ENCODE measurements at regions not wholly inside any gene's neighbourhood (a gene's known extent, or its start where the extent isn't known, plus 50 kb on each side); places are given as distances from the start of the nearest gene placed in this dataset.
"Not testable (repeated sequence)": the region's sequence is repeated elsewhere in the genome, so short reads cannot be mapped to it uniquely, and the experiment has no call there.

DNA sequence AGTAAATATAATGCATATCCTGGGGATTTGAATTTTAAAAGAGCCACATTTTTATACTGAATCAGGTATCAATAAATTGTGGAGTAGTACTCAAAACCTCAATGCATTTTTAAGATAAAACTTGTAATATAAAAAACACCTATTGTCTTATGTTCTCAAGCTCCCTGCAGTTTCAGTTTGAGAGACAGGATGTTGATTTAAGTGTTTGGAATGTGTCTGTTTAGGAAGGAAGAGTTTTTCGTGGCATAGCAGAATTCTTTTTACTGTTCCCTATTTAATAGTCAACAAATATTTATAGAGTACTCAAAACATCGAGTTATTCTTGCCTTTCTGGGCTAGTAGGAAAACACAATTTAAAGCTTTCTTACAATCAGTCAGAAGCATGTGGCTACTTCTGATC lies 146.1 kb upstream of the BCHE start:
- Histone ChIP-seq H2AFZ (no peak overlapping the region), H3K27ac (no peak overlapping the region)

DNA sequence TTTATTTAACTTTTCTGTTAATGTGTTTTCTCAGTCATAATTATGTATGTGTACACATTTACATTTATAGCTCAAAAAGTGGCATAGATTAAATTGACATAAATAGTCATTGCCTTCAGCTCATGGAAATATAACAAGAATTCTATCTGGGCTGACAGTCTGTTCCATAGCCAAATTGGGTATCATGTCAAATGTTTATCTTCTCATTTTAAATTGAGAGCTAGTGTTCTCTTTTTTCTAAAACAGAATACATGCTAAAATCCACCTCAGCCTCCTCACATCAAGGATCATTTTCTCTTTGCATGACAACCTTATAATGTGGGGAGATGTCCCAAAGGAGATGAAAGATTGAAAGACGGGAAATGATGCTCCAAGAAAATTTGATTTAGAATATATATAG lies 144.1 kb upstream of the BCHE start:
- Histone ChIP-seq H4K20me1 (ENCODE audit: insufficient read depth) (no peaks in the 10 kb centered on the region), H2AFZ (no peak overlapping the region), H3K9me3 (ENCODE audit: low read depth) (no peaks in the 10 kb centered on the region), H3K4me1 (ENCODE audit: insufficient read depth) (no peaks in the 10 kb centered on the region), H3K9ac (no peak overlapping the region), H3K4me2 (ENCODE audit: unreplicated experiment) (no peak overlapping the region), H3K27ac (no peak overlapping the region), H3F3A (ENCODE audit: insufficient read depth) (no peaks in the 10 kb centered on the region), H3K79me2 (ENCODE audit: insufficient read depth) (no peaks in the 10 kb centered on the region), H3K4me3 (no peak overlapping the region), H3K36me3 (ENCODE audit: low read depth) (no peaks in the 10 kb centered on the region), H3K27me3 (replicated peaks; ENCODE audit: insufficient read depth) (no peaks in the 10 kb centered on the region), H3K9me2 (ENCODE audit: insufficient read depth) (no peaks in the 10 kb centered on the region)
- in situ Hi-C loops (cut with MboI), result no loop called here
- DNase-seq, result no peak
- 31 to 33% methylated on average over 1 of the region's 1 CpG for WGBS, 2 experiments (ENCODE audit: low coverage in 1 of 2, low lambda C conversion rate in 2 of 2, missing lambda C conversion rate in 2 of 2)
- TF ChIP-seq EZH2 (IDR thresholded peaks at IDR 0.05; ENCODE audit: insufficient read depth, poor library complexity, severe bottlenecking) (no peak), EZH2phosphoT487 (IDR thresholded peaks at IDR 0.05; ENCODE audit: insufficient read depth, low read depth) (no peak)

More for the DNA sequence above, 146.1 kb upstream of the BCHE start:
- TF ChIP-seq EZH2 (IDR thresholded peaks at IDR 0.05; ENCODE audit: insufficient read depth, poor library complexity, severe bottlenecking) (no peak), EZH2phosphoT487 (IDR thresholded peaks at IDR 0.05; ENCODE audit: insufficient read depth, low read depth) (no peak)
- DNase-seq, result no peak
- H3K27me3 ChIP-seq (replicated peaks; ENCODE audit: insufficient read depth), result no peaks in the 10 kb centered on the region
- in situ Hi-C loops (cut with MboI), result no loop called here
- H3K9me3 ChIP-seq (ENCODE audit: low read depth), result no peaks in the 10 kb centered on the region
- H3K9ac ChIP-seq, result no peak overlapping the region
- no peaks in the 10 kb centered on the region for H4K20me1 ChIP-seq (ENCODE audit: insufficient read depth)
- H3K4me1 ChIP-seq (ENCODE audit: insufficient read depth), result no peaks in the 10 kb centered on the region
- H3K79me2 ChIP-seq (ENCODE audit: insufficient read depth), result no peaks in the 10 kb centered on the region
- no peak overlapping the region for H3K4me2 ChIP-seq (ENCODE audit: unreplicated experiment)
- H3K36me3 ChIP-seq (ENCODE audit: low read depth), result no peaks in the 10 kb centered on the region
- WGBS, 2 experiments (ENCODE audit: low coverage in 1 of 2, low lambda C conversion rate in 2 of 2, missing lambda C conversion rate in 2 of 2), result 0% methylated on average over 2 of the region's 2 CpGs
- H3F3A ChIP-seq (ENCODE audit: insufficient read depth), result no peaks in the 10 kb centered on the region
- no peaks in the 10 kb centered on the region for H3K9me2 ChIP-seq (ENCODE audit: insufficient read depth)
- no peak overlapping the region for H3K4me3 ChIP-seq

DNA sequence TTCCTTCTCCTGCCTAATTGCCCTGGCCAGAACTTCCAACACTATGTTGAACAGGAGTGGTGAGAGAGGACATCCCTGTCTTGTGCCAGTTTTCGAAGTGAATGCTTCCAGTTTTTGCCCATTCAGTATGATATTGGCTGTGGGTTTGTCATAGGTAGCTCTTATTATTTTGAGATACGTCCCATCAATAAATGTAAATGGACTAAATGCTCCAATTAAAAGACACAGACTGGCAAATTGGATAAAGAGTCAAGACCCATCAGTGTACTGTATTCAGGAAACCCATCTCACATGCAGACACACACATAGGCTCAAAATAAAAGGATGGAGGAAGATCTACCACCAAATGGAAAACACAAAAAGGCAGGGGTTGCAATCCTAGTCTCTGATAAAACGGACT lies 123.6 kb upstream of the BCHE start:
- H3K36me3 ChIP-seq (ENCODE audit: low read depth); H4K20me1 ChIP-seq (ENCODE audit: insufficient read depth); H3K9ac ChIP-seq; H3K9me3 ChIP-seq (ENCODE audit: low read depth); H3F3A ChIP-seq (ENCODE audit: insufficient read depth); H3K4me3 ChIP-seq; H2AFZ ChIP-seq; H3K9me2 ChIP-seq (ENCODE audit: insufficient read depth); H3K79me2 ChIP-seq (ENCODE audit: insufficient read depth); H3K4me1 ChIP-seq (ENCODE audit: insufficient read depth); H3K27me3 ChIP-seq (replicated peaks; ENCODE audit: insufficient read depth); H3K27ac ChIP-seq; in situ Hi-C loops (cut with MboI); DNase-seq; H3K4me2 ChIP-seq (ENCODE audit: unreplicated experiment): not testable (repeated sequence)
- 6 to 9% methylated on average over 3 of the region's 3 CpGs for WGBS, 2 experiments (ENCODE audit: low coverage in 1 of 2, low lambda C conversion rate in 2 of 2, missing lambda C conversion rate in 2 of 2)

DNA sequence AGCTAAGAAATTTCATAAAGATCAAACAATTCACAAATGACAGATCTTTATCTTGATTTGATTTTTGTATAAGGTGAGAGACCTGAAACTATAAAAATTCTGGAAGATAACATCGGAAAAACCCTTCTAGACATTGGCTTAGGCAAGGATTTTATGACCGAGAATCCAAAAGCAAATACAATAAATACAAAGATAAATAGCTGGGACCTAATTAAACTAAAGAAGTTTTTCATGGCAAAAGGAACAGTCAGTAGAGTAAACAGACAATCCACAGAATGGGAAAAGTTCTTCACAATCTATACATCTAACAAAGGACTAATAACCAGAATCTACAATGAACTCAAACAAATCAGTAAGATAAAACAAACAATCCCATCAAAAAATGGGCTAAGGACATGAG lies 116.9 kb upstream of the BCHE start:
- 34 to 37% methylated on average over 2 of the region's 2 CpGs for WGBS, 2 experiments (ENCODE audit: low coverage in 1 of 2, low lambda C conversion rate in 2 of 2, missing lambda C conversion rate in 2 of 2)
- Histone ChIP-seq H3K79me2 (ENCODE audit: insufficient read depth) (no peaks in the 10 kb centered on the region), H3K4me2 (ENCODE audit: unreplicated experiment) (no peak overlapping the region), H3K27ac (no peak overlapping the region), H3K36me3 (ENCODE audit: low read depth) (no peaks in the 10 kb centered on the region), H3K9me2 (ENCODE audit: insufficient read depth) (no peaks in the 10 kb centered on the region), H3K27me3 (replicated peaks; ENCODE audit: insufficient read depth) (no peaks in the 10 kb centered on the region), H3K4me3 (no peak overlapping the region), H3K9me3 (ENCODE audit: low read depth) (no peaks in the 10 kb centered on the region), H3K9ac (no peak overlapping the region), H4K20me1 (ENCODE audit: insufficient read depth) (no peaks in the 10 kb centered on the region), H2AFZ (no peak overlapping the region), H3K4me1 (ENCODE audit: insufficient read depth) (no peaks in the 10 kb centered on the region), H3F3A (ENCODE audit: insufficient read depth) (no peaks in the 10 kb centered on the region)
- TF ChIP-seq EZH2 (IDR thresholded peaks at IDR 0.05; ENCODE audit: insufficient read depth, poor library complexity, severe bottlenecking) (no peak), EZH2phosphoT487 (IDR thresholded peaks at IDR 0.05; ENCODE audit: insufficient read depth, low read depth) (no peak)
- in situ Hi-C loops (cut with MboI), result no loop called here
- DNase-seq, result no peak

DNA sequence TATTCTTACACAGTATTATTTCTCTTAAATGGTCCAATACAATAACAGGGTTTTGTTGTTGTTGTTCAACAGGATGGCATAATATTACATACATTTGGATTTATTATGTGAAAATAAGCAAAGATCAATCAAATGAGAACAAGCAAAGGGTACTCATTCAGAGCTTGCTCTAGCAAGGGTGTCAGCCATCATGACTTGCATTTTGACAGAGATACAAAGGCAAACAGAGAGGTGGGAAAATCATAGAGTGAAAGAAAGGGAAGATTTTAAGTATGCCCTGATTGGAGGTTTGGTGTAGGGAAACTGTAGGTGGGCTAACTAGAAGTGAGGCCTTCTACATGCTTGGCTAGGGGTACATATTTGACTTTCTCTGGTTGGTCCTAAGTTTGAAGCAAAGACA lies 109.1 kb upstream of the BCHE start:
- Histone ChIP-seq H3K4me2 (ENCODE audit: unreplicated experiment) (no peak overlapping the region), H3K9me2 (ENCODE audit: insufficient read depth) (no peaks in the 10 kb centered on the region), H3K27ac (no peak overlapping the region), H2AFZ (no peak overlapping the region), H3K9me3 (ENCODE audit: low read depth) (no peaks in the 10 kb centered on the region), H3K27me3 (replicated peaks; ENCODE audit: insufficient read depth) (no peaks in the 10 kb centered on the region), H3K4me3 (no peak overlapping the region), H3K9ac (no peak overlapping the region), H3K36me3 (ENCODE audit: low read depth) (no peaks in the 10 kb centered on the region), H3K79me2 (ENCODE audit: insufficient read depth) (no peaks in the 10 kb centered on the region), H4K20me1 (ENCODE audit: insufficient read depth) (no peaks in the 10 kb centered on the region), H3K4me1 (ENCODE audit: insufficient read depth) (no peaks in the 10 kb centered on the region), H3F3A (ENCODE audit: insufficient read depth) (no peaks in the 10 kb centered on the region)
- no peak for DNase-seq
- in situ Hi-C loops (cut with MboI), result no loop called here
- TF ChIP-seq EZH2phosphoT487 (IDR thresholded peaks at IDR 0.05; ENCODE audit: insufficient read depth, low read depth), result no peak
